ENCODE measurements at regions not wholly inside any gene's neighbourhood (a gene's known extent, or its start where the extent isn't known, plus 50 kb on each side); places are given as distances from the start of the nearest gene placed in this dataset.

GRCh38 chr13:74024314-74024713 is 109.9 kb downstream of the KLF12 start:
- peaks cover 0 to 7% (median 3%) of the 10 kb centered on the region in 4 donors for H3K4me1 ChIP-seq
- DNase-seq (ENCODE audit: extremely low spot score), result no peak
- no peaks in the 10 kb centered on the region for H3K27me3 ChIP-seq
- H3K27ac ChIP-seq (replicated peaks in 1 of 4), result no peak overlapping the region
- no peaks in the 10 kb centered on the region for H3K36me3 ChIP-seq
- intact Hi-C loops (cut with DNase I), result no loop called here
- no peaks in the 10 kb centered on the region for H3K9me3 ChIP-seq
- TF ChIP-seq POLR2A (IDR thresholded peaks at IDR 0.05; ENCODE audit: low read depth) (no peak), EP300 (IDR thresholded peaks at IDR 0.05) (no peak), POLR2AphosphoS5 (IDR thresholded peaks at IDR 0.05) (no peak), CTCF (IDR thresholded peaks at IDR 0.05) (no peak)
- H3K4me3 ChIP-seq, result no peak overlapping the region
- WGBS, result 72% methylated on average over 4 of the region's 4 CpGs

- no peak overlapping the region for H3K27ac ChIP-seq (replicated peaks in 1 of 4)
- DNase-seq (ENCODE audit: extremely low spot score), result no peak
- H3K4me1 ChIP-seq, result peaks cover 0 to 7% (median 0%) of the 10 kb centered on the region in 4 donors
- intact Hi-C loops (cut with DNase I), result no loop called here
- H3K9me3 ChIP-seq, result no peaks in the 10 kb centered on the region
- no peaks in the 10 kb centered on the region for H3K27me3 ChIP-seq
- 85% methylated on average over 2 of the region's 2 CpGs for WGBS
- no peak for TF ChIP-seq CTCF (IDR thresholded peaks at IDR 0.05)
- TF ChIP-seq POLR2A (IDR thresholded peaks at IDR 0.05; ENCODE audit: low read depth), result no peak
- no peak for TF ChIP-seq EP300 (IDR thresholded peaks at IDR 0.05)
- no peak for TF ChIP-seq POLR2AphosphoS5 (IDR thresholded peaks at IDR 0.05)
- no peak overlapping the region for H3K4me3 ChIP-seq
- H3K36me3 ChIP-seq, result no peaks in the 10 kb centered on the region
Measured at GRCh38 chr13:74023484-74023883, 110.7 kb downstream of the KLF12 start.

GRCh38 chr13:74021505-74021904 is 112.7 kb downstream of the KLF12 start:
- H3K36me3 ChIP-seq, result no peaks in the 10 kb centered on the region
- no peaks in the 10 kb centered on the region for H3K9me3 ChIP-seq
- intact Hi-C loops (cut with DNase I), result no loop called here
- no peak for DNase-seq (ENCODE audit: extremely low spot score)
- no peak overlapping the region for H3K27ac ChIP-seq (replicated peaks in 1 of 4)
- H3K27me3 ChIP-seq, result no peaks in the 10 kb centered on the region
- TF ChIP-seq CTCF (IDR thresholded peaks at IDR 0.05) (no peak), POLR2A (IDR thresholded peaks at IDR 0.05; ENCODE audit: low read depth) (no peak), EP300 (IDR thresholded peaks at IDR 0.05) (no peak), POLR2AphosphoS5 (IDR thresholded peaks at IDR 0.05) (no peak)
- 96% methylated on average over 2 of the region's 2 CpGs for WGBS
- H3K4me1 ChIP-seq, result peaks cover 0 to 11% (median 1%) of the 10 kb centered on the region in 4 donors
- no peak overlapping the region for H3K4me3 ChIP-seq

GRCh38 chr13:74018062-74018431 is 116.2 kb downstream of the KLF12 start:
- TF ChIP-seq POLR2A (IDR thresholded peaks at IDR 0.05; ENCODE audit: low read depth) (no peak), EP300 (IDR thresholded peaks at IDR 0.05) (no peak), POLR2AphosphoS5 (IDR thresholded peaks at IDR 0.05) (no peak), CTCF (IDR thresholded peaks at IDR 0.05) (no peak)
- Histone ChIP-seq H3K36me3 (no peaks in the 10 kb centered on the region), H3K4me3 (no peak overlapping the region), H3K27me3 (no peaks in the 10 kb centered on the region), H3K4me1 (peaks cover 0 to 18% (median 3%) of the 10 kb centered on the region in 4 donors), H3K9me3 (no peaks in the 10 kb centered on the region), H3K27ac (replicated peaks in 1 of 4) (no peak overlapping the region)
- intact Hi-C loops (cut with DNase I), result no loop called here
- 74% methylated on average over 1 of the region's 1 CpG for WGBS
- DNase-seq (ENCODE audit: extremely low spot score), result no peak

- Histone ChIP-seq H3K27ac (replicated peaks in 1 of 4) (no peak overlapping the region), H3K4me1 (peaks cover 0 to 18% (median 3%) of the 10 kb centered on the region in 4 donors), H3K4me3 (no peak overlapping the region), H3K27me3 (no peaks in the 10 kb centered on the region), H3K36me3 (no peaks in the 10 kb centered on the region), H3K9me3 (no peaks in the 10 kb centered on the region)
- no peak for TF ChIP-seq EP300 (IDR thresholded peaks at IDR 0.05)
- no peak for TF ChIP-seq CTCF (IDR thresholded peaks at IDR 0.05)
- TF ChIP-seq POLR2A (IDR thresholded peaks at IDR 0.05; ENCODE audit: low read depth), result no peak
- intact Hi-C loops (cut with DNase I), result no loop called here
- no peak for DNase-seq (ENCODE audit: extremely low spot score)
- whole genome bisulfite sequencing, result 89% methylated on average over 4 of the region's 4 CpGs
Measured at GRCh38 chr13:74017301-74018061, 116.7 kb downstream of the KLF12 start.

All from esophagus muscularis mucosa (tissue), 4 donors.